HEK293 (cell line): ENCODE measurements at regions not wholly inside any gene's neighbourhood (a gene's known extent, or its start where the extent isn't known, plus 50 kb on each side); places are given as distances from the start of the nearest gene placed in this dataset.

Experiments used
- CTCF ChIA-PET: fragments of 350-600 bp; formaldehyde crosslinking; extraction: SDS; loops from one replicate; lab custom pipeline; 2021; ENCODE audit warnings: antibody characterized with exemption; lab: Yijun Ruan, JAX
- POLR2A ChIA-PET: fragments of 300-600 bp; formaldehyde crosslinking; extraction: SDS; loops from one replicate; lab custom pipeline; 2020; ENCODE audit warnings: antibody characterized with exemption, inconsistent platforms; lab: Yijun Ruan, JAX
- H3K27ac ChIP-seq: fragments of 200-500 bp; sonication (Bioruptor generic); 2 replicates; pipeline ENCODE4 v1.5.1; 2014; ENCODE audit warnings: low read depth, low read length, control low read depth, inconsistent platforms; ENCODE audit errors: extremely low read depth
- H3K36me3 ChIP-seq, 2 experiments: fragments of 200-500 bp in 1 of 2; sonication (Bioruptor generic) in 1 of 2; 1 replicate in 1 of 2; 2 replicates in 1 of 2; pipeline ENCODE4 v1.5.1; 2014 to 2017; ENCODE audit warnings: inconsistent platforms in 2 of 2, low read length in 2 of 2; ENCODE audit not compliant: control insufficient read depth in 2 of 2, insufficient read depth in 1 of 2
- H3K4me1 ChIP-seq: fragments of 200-500 bp; sonication (Bioruptor generic); 2 replicates; pipeline ENCODE4 v1.5.1; 2014; ENCODE audit warnings: mild to moderate bottlenecking, low read length, inconsistent platforms; ENCODE audit not compliant: control insufficient read depth, insufficient read depth
- H3K4me3 ChIP-seq: 2 replicates; pipeline ENCODE4 v1.5.1; 2011; ENCODE audit warnings: low read depth, mild to moderate bottlenecking, control low read depth, low read length, moderate library complexity
- H3K9me3 ChIP-seq: fragments of 200-500 bp; sonication (Bioruptor generic); 2 replicates; pipeline ENCODE4 v1.5.1; 2014; ENCODE audit warnings: low read depth, low read length, inconsistent platforms; ENCODE audit not compliant: control insufficient read depth, insufficient read depth
- GFI1B ChIP-seq: fragments of 450-650 bp; formaldehyde crosslinking; IDR thresholded peaks from 2 replicates; pipeline ENCODE4 v1.5.1; 2016; ENCODE audit warnings: missing biosample characterization, missing genetic modification characterization
- IKZF3 ChIP-seq: fragments of 450-650 bp; IDR thresholded peaks from 2 replicates; pipeline ENCODE4 v1.5.0; 2018; ENCODE audit warnings: missing biosample characterization, mild to moderate bottlenecking, missing genetic modification characterization, moderate library complexity
- PRDM1 ChIP-seq: fragments of 450-650 bp; formaldehyde crosslinking; IDR thresholded peaks from 2 replicates; pipeline ENCODE4; 2016; ENCODE audit warnings: missing biosample characterization, missing genetic modification characterization
- SP3 ChIP-seq: fragments of 450-650 bp; formaldehyde crosslinking; IDR thresholded peaks from 2 replicates; pipeline ENCODE4 v1.5.1; 2016; ENCODE audit warnings: missing biosample characterization, missing genetic modification characterization
- TRIM28 ChIP-seq: IDR thresholded peaks from 2 replicates; pipeline ENCODE4 v1.6.1; 2011; ENCODE audit warnings: low read length, control low read depth, borderline replicate concordance
- WT1 ChIP-seq: fragments of 450-650 bp; formaldehyde crosslinking; IDR thresholded peaks from 2 replicates; pipeline ENCODE4 v1.5.1; 2016; ENCODE audit warnings: missing biosample characterization, missing genetic modification characterization
- YY1 ChIP-seq: fragments of 450-650 bp; formaldehyde crosslinking; IDR thresholded peaks from 2 replicates; pipeline ENCODE4 v1.5.1; 2018; ENCODE audit warnings: missing biosample characterization, missing genetic modification characterization
- ZEB2 ChIP-seq: fragments of 450-650 bp; formaldehyde crosslinking; IDR thresholded peaks from 2 replicates; pipeline ENCODE4 v1.5.1; 2016; ENCODE audit warnings: missing biosample characterization, missing genetic modification characterization
- ZNF112 ChIP-seq: fragments of 450-650 bp; formaldehyde crosslinking; IDR thresholded peaks from 2 replicates; pipeline ENCODE4 v1.5.0; 2017; ENCODE audit warnings: missing biosample characterization, missing genetic modification characterization
- ZNF274 ChIP-seq, 2 experiments: fragments of 200-500 bp in 1 of 2; fragments of 450-650 bp in 1 of 2; sonication (Bioruptor generic) in 1 of 2; formaldehyde crosslinking in 1 of 2; IDR thresholded peaks; 2 replicates each; pipeline versions ENCODE4 v1.5.1 to v1.6.1; 2014 to 2016; ENCODE audit warnings: borderline replicate concordance in 1 of 2, inconsistent platforms in 1 of 2, low read length in 1 of 2, missing biosample characterization in 1 of 2, missing genetic modification characterization in 1 of 2
- ZNF341 ChIP-seq: fragments of 450-650 bp; formaldehyde crosslinking; IDR thresholded peaks from 2 replicates; pipeline ENCODE4; 2016; ENCODE audit warnings: low read depth, missing biosample characterization, missing genetic modification characterization
- ZNF350 ChIP-seq: fragments of 450-650 bp; formaldehyde crosslinking; IDR thresholded peaks from 2 replicates; pipeline ENCODE4 v1.5.0; 2017; ENCODE audit warnings: missing biosample characterization, mild to moderate bottlenecking, missing genetic modification characterization
- ZNF354C ChIP-seq: fragments of 450-650 bp; formaldehyde crosslinking; IDR thresholded peaks from 2 replicates; pipeline ENCODE4 v1.5.1; 2016; ENCODE audit warnings: missing biosample characterization, missing genetic modification characterization, low read depth, borderline replicate concordance
- ZNF362 ChIP-seq: fragments of 450-650 bp; formaldehyde crosslinking; IDR thresholded peaks from 2 replicates; pipeline ENCODE4 v1.5.1; 2016; ENCODE audit warnings: missing biosample characterization, missing genetic modification characterization
- ZNF398 ChIP-seq: fragments of 450-650 bp; formaldehyde crosslinking; IDR thresholded peaks from 2 replicates; pipeline ENCODE4 v1.5.1; 2017; ENCODE audit warnings: missing biosample characterization, missing genetic modification characterization
- ZNF510 ChIP-seq: fragments of 450-650 bp; formaldehyde crosslinking; IDR thresholded peaks from 2 replicates; pipeline ENCODE4 v1.5.1; 2018; ENCODE audit warnings: mild to moderate bottlenecking, missing genetic modification characterization, missing biosample characterization; ENCODE audit not compliant: insufficient replicate concordance
- ZNF580 ChIP-seq: fragments of 450-650 bp; formaldehyde crosslinking; IDR thresholded peaks from 2 replicates; pipeline ENCODE4 v1.5.1; 2016; ENCODE audit warnings: missing biosample characterization, missing genetic modification characterization
- ZNF660 ChIP-seq: fragments of 450-650 bp; IDR thresholded peaks from 2 replicates; pipeline ENCODE4 v1.5.1; 2018; ENCODE audit warnings: missing biosample characterization, mild to moderate bottlenecking, missing genetic modification characterization
- ZSCAN18 ChIP-seq: fragments of 450-650 bp; formaldehyde crosslinking; IDR thresholded peaks from 2 replicates; pipeline ENCODE4 v1.5.1; 2016; ENCODE audit warnings: missing biosample characterization, missing genetic modification characterization
- TF ChIP-seq, protein P1 (sequence below): fragments of 450-650 bp; formaldehyde crosslinking; IDR thresholded peaks from 2 replicates; pipeline ENCODE4 v1.5.1; 2016; ENCODE audit warnings: missing biosample characterization, missing genetic modification characterization, low read depth
- TF ChIP-seq, protein P2 (sequence below): fragments of 450-650 bp; formaldehyde crosslinking; IDR thresholded peaks from 2 replicates; pipeline ENCODE4 v1.5.1; 2016; ENCODE audit warnings: missing biosample characterization, missing genetic modification characterization

GRCh38 chr3:3737531-3737930, 61.7 kb upstream of the LRRN1 start (continued):
- no peak for TF ChIP-seq ZNF350
- TF ChIP-seq ZNF362 (tag by site-specific recombination), result no peak
- TF ChIP-seq, protein P1, sequence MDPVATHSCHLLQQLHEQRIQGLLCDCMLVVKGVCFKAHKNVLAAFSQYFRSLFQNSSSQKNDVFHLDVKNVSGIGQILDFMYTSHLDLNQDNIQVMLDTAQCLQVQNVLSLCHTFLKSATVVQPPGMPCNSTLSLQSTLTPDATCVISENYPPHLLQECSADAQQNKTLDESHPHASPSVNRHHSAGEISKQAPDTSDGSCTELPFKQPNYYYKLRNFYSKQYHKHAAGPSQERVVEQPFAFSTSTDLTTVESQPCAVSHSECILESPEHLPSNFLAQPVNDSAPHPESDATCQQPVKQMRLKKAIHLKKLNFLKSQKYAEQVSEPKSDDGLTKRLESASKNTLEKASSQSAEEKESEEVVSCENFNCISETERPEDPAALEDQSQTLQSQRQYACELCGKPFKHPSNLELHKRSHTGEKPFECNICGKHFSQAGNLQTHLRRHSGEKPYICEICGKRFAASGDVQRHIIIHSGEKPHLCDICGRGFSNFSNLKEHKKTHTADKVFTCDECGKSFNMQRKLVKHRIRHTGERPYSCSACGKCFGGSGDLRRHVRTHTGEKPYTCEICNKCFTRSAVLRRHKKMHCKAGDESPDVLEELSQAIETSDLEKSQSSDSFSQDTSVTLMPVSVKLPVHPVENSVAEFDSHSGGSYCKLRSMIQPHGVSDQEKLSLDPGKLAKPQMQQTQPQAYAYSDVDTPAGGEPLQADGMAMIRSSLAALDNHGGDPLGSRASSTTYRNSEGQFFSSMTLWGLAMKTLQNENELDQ (tag by site-specific recombination), result no peak

DNA sequence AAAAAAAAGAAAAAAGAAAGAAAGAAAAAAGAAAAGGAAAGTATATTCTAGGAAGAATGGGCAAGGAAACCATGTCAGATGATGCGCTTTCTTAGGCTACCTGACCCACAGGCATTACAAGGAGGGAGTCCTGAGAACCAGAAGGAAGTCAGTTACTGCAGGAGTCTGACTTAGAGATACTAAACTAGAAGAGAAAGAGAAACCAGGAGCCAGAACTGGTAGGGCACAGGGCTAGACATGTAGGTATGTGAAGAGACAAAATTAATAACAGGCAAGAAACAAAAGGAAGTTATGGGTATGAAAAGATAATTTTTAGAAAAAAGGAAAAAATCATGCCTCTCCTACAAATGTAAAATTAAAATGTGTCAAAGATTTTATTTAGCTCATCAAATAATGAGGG, 63.3 kb upstream of the LRRN1 start:
- CTCF ChIA-PET, result no interaction called here
- TF ChIP-seq ZNF580 (no peak), TRIM28 (no peak), ZEB2 (tag by site-specific recombination) (no peak), YY1 (tag by site-specific recombination) (no peak), ZNF341 (tag by site-specific recombination) (no peak), ZNF510 (tag by site-specific recombination) (no peak), IKZF3 (tag by site-specific recombination) (no peak), ZNF274 (IDR thresholded peaks at IDR 0.05; ENCODE audit: low read length) (no peak), ZNF274 (tag by site-specific recombination; IDR thresholded peaks at IDR 0.05; ENCODE audit: borderline replicate concordance) (no peak), ZSCAN18 (tag by site-specific recombination) (no peak)
- TF ChIP-seq, protein P2, sequence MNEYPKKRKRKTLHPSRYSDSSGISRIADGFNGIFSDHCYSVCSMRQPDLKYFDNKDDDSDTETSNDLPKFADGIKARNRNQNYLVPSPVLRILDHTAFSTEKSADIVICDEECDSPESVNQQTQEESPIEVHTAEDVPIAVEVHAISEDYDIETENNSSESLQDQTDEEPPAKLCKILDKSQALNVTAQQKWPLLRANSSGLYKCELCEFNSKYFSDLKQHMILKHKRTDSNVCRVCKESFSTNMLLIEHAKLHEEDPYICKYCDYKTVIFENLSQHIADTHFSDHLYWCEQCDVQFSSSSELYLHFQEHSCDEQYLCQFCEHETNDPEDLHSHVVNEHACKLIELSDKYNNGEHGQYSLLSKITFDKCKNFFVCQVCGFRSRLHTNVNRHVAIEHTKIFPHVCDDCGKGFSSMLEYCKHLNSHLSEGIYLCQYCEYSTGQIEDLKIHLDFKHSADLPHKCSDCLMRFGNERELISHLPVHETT (tag by site-specific recombination), result no peak
- H3K36me3 ChIP-seq, result no peaks in the 10 kb centered on the region
- POLR2A ChIA-PET, result no interaction called here
- H3K9me3 ChIP-seq, result no peaks in the 10 kb centered on the region
- no peak overlapping the region for H3K27ac ChIP-seq
- H3K4me3 ChIP-seq, result no peak overlapping the region
- no peaks in the 10 kb centered on the region for H3K4me1 ChIP-seq

- Histone ChIP-seq H3K9me3 (no peaks in the 10 kb centered on the region), H3K4me3 (no peak overlapping the region), H3K36me3 (no peaks in the 10 kb centered on the region), H3K27ac (no peak overlapping the region), H3K4me1 (no peaks in the 10 kb centered on the region)
- CTCF ChIA-PET, result no interaction called here
- TF ChIP-seq WT1 (tag by site-specific recombination) (no peak), GFI1B (tag by site-specific recombination) (no peak), ZNF112 (tag by site-specific recombination) (no peak), ZNF660 (tag by site-specific recombination) (no peak), ZNF354C (tag by site-specific recombination) (no peak), SP3 (tag by site-specific recombination) (no peak), ZNF398 (tag by site-specific recombination) (no peak), PRDM1 (tag by site-specific recombination) (no peak)
- POLR2A ChIA-PET, result no interaction called here
Observed at GRCh38 chr3:3734881-3735280, 64.3 kb upstream of the LRRN1 start.
